Activated CD8-positive, alpha-beta memory T cell treated with anti-CD3 and anti-CD28 coated beads for 4 hours (primary cell): ENCODE measurements at regions not wholly inside any gene's neighbourhood (a gene's known extent, or its start where the extent isn't known, plus 50 kb on each side); places are given as distances from the start of the nearest gene placed in this dataset.

Experiments used
- DNase-seq, 2 donors: peaks; one replicate each; pipeline ENCODE4 v3.0.0-alpha.2; 2020; ENCODE audit warnings: low read depth in 2 of 2

GRCh38 chr17:51548125-51548524 is 287.8 kb downstream of the UTP18 start:
- DNase-seq, result no peak

GRCh38 chr17:51555153-51555552 is 294.8 kb downstream of the UTP18 start:
- DNase-seq, result no peak

GRCh38 chr17:51559778-51560177 is 299.4 kb downstream of the UTP18 start:
- no peak for DNase-seq

- no peak for DNase-seq
Measured at GRCh38 chr17:51560398-51560797, 300.1 kb downstream of the UTP18 start.

- no peak for DNase-seq
Measured at GRCh38 chr17:51563961-51564360, 303.6 kb downstream of the UTP18 start.

- DNase-seq, result no peak
Measured at GRCh38 chr17:51572115-51572514, 311.8 kb downstream of the UTP18 start.
